ENCODE measurements at regions not wholly inside any gene's neighbourhood (a gene's known extent, or its start where the extent isn't known, plus 50 kb on each side); places are given as distances from the start of the nearest gene placed in this dataset.

DNA sequence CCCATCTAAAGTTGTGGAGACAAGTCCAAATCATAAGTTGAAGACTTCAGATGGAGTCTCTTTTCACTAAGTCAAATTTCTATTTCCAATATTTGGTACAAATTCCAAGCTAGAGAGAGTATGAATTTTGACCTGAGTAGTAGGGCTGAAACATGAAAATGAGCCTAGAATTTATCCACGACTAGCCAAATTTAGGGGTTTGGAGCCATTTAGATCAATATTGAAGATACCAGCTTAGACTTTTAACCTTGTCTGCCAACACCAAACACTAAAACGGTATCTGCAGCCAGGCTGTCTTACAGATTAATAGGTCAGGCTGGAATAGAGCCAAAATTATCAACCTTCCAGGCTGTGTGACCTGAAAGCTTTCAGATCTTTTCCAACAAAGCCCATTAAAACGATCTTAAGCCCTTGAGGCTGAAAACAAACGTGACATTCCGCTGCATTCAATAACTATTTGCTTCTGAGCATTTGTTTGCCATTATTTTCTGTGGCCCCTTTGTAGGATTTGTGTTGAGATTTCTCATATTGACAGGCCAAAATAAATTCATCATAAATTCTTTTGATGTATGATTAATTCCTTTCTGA is 268.7 kb upstream of the DKK2 start:
- H3K9me3 ChIP-seq (ENCODE audit: control insufficient read depth in 1 of 2, low read length in 2 of 2): peaks cover 0 to 3% of the 10 kb centered on the region in 2 donors
- H3K27me3 ChIP-seq (ENCODE audit: low read depth, low read length): no peaks in the 10 kb centered on the region
- no peaks in the 10 kb centered on the region for H3K36me3 ChIP-seq (ENCODE audit: control insufficient read depth in 1 of 2, insufficient read depth in 2 of 2, low read length in 2 of 2)
- H3K27ac ChIP-seq (ENCODE audit: low read length): no peak overlapping the region
- no peaks in the 10 kb centered on the region for H3K4me1 ChIP-seq (ENCODE audit: control insufficient read depth in 1 of 2, insufficient read depth in 2 of 2, low read length in 2 of 2)
- no peak overlapping the region for H3K4me3 ChIP-seq (ENCODE audit: low read depth in 1 of 2, low read length in 2 of 2)

DNA sequence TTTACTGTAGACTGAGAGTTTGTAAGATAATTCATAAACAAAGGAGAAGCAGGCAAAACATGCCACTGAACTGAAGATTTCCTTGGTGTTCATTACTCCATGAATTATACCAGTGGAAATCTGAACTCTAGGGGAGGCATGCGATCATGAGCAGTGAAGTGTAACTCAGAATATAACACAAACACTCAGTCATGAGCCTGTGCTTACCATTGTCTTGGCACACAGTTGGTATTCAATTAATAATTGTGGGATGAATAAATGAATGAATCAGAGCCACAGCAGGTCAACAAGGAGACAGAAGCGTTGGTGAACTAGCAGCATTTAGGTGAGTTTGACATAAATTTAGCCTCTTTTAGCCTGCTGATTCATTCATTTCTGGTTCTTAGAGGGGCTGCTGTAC is 263.5 kb upstream of the DKK2 start:
- no peaks in the 10 kb centered on the region for H3K4me1 ChIP-seq (ENCODE audit: control insufficient read depth in 1 of 2, insufficient read depth in 2 of 2, low read length in 2 of 2)
- no peak overlapping the region for H3K27ac ChIP-seq (ENCODE audit: low read length)
- peaks cover 0 to 3% of the 10 kb centered on the region in 2 donors for H3K9me3 ChIP-seq (ENCODE audit: control insufficient read depth in 1 of 2, low read length in 2 of 2)
- no peaks in the 10 kb centered on the region for H3K36me3 ChIP-seq (ENCODE audit: control insufficient read depth in 1 of 2, insufficient read depth in 2 of 2, low read length in 2 of 2)
- no peaks in the 10 kb centered on the region for H3K27me3 ChIP-seq (ENCODE audit: low read depth, low read length)
- H3K4me3 ChIP-seq (ENCODE audit: low read depth in 1 of 2, low read length in 2 of 2): no peak overlapping the region

DNA sequence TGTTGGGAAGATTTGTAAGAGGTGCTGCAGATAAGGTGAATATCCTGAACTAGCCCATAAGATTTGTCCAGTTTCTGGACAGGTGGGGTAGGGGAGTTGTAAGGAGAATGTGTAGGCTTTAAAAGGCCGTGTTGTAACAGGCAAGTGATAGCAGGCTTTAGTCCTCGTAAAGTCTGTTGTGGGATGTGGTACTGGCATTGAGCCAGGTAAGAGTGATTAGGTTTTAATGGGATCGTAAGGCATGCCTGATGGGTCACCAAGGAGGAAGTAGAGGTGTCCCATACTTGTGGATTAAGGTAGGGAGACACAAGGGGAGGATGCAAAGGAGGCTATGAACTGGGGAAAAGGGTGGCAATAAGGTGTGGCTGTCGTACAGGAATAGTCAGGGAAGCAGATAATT is 256.9 kb upstream of the DKK2 start:
- Histone ChIP-seq H3K9me3 (ENCODE audit: control insufficient read depth in 1 of 2, low read length in 2 of 2) (peaks cover 0 to 2% of the 10 kb centered on the region in 2 donors), H3K36me3 (ENCODE audit: control insufficient read depth in 1 of 2, insufficient read depth in 2 of 2, low read length in 2 of 2) (no peaks in the 10 kb centered on the region), H3K27me3 (ENCODE audit: low read depth, low read length) (no peaks in the 10 kb centered on the region), H3K4me3 (ENCODE audit: low read depth in 1 of 2, low read length in 2 of 2) (no peak overlapping the region), H3K4me1 (ENCODE audit: control insufficient read depth in 1 of 2, insufficient read depth in 2 of 2, low read length in 2 of 2) (no peaks in the 10 kb centered on the region), H3K27ac (ENCODE audit: low read length) (no peak overlapping the region)

DNA sequence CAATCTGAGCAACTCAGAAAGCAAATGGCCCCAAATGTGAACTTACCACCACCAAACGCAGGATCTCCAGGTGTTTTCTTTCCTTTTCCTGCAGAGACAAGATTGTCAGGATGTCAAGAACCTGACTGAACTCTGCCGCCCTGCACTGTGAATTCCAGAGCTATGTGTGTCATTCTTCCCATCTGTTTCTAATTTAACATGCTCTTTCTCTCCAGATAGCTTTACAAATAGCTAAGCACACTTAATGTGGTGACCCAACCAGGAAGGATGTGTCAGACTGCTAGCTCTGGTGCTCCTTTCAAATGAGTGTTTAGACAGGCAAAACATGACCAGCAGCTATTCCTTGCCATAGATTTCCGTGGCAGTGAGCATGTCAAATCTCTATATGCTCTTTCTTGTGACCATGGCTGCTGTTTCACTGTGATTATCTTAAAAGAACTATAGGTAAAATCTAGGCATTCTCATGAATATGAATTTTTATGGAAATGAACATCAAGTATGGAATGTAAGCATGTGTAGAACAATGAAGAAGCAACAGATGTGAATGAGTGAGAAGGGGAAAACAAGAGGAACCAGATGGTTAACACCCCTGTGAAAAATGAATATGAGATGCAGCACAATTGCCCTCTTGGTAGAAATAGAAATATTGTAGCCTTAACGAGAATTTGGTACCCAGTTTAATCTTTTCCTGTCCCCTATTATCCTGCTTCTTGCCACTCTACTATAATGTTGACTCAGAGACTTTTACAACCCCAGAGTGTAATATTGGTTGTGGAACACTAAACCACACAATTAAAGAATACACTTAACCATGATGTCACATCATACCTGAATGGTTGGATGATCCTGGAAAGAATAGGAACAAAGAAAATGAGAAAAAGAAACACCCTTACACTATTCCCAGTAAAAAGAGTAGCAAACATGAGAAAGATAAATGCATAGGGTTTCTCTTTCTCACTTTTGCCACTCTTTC is 247.8 kb upstream of the DKK2 start:
- Histone ChIP-seq H3K9me3 (ENCODE audit: control insufficient read depth in 1 of 2, low read length in 2 of 2) (no peaks in the 10 kb centered on the region), H3K4me1 (ENCODE audit: control insufficient read depth in 1 of 2, insufficient read depth in 2 of 2, low read length in 2 of 2) (no peaks in the 10 kb centered on the region), H3K27me3 (ENCODE audit: low read depth, low read length) (no peaks in the 10 kb centered on the region), H3K36me3 (ENCODE audit: control insufficient read depth in 1 of 2, insufficient read depth in 2 of 2, low read length in 2 of 2) (no peaks in the 10 kb centered on the region), H3K4me3 (ENCODE audit: low read depth in 1 of 2, low read length in 2 of 2) (no peak overlapping the region), H3K27ac (ENCODE audit: low read length) (no peak overlapping the region)

DNA sequence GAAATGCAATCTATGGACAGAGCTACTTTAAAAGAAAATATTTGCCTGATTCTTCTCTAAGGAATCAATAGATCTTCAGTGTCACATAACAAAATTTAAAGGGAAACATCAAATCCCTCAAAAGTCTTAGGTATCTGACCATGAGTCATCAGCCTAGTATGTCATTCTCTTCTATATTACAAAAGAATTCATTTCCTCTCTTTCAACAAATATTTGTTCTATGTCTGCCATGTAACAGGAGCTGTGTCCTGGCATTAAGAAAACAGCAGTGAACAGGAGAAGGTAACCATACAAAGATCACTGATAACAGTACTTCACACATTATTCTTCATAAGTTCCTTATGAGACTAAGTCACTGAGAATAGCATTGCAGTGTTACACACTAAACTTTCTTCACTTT is 243.6 kb upstream of the DKK2 start:
- Histone ChIP-seq H3K4me3 (ENCODE audit: low read depth in 1 of 2, low read length in 2 of 2) (no peak overlapping the region), H3K4me1 (ENCODE audit: control insufficient read depth in 1 of 2, insufficient read depth in 2 of 2, low read length in 2 of 2) (no peaks in the 10 kb centered on the region), H3K27me3 (ENCODE audit: low read depth, low read length) (no peaks in the 10 kb centered on the region), H3K9me3 (ENCODE audit: control insufficient read depth in 1 of 2, low read length in 2 of 2) (no peaks in the 10 kb centered on the region), H3K27ac (ENCODE audit: low read length) (no peak overlapping the region), H3K36me3 (ENCODE audit: control insufficient read depth in 1 of 2, insufficient read depth in 2 of 2, low read length in 2 of 2) (no peaks in the 10 kb centered on the region)

DNA sequence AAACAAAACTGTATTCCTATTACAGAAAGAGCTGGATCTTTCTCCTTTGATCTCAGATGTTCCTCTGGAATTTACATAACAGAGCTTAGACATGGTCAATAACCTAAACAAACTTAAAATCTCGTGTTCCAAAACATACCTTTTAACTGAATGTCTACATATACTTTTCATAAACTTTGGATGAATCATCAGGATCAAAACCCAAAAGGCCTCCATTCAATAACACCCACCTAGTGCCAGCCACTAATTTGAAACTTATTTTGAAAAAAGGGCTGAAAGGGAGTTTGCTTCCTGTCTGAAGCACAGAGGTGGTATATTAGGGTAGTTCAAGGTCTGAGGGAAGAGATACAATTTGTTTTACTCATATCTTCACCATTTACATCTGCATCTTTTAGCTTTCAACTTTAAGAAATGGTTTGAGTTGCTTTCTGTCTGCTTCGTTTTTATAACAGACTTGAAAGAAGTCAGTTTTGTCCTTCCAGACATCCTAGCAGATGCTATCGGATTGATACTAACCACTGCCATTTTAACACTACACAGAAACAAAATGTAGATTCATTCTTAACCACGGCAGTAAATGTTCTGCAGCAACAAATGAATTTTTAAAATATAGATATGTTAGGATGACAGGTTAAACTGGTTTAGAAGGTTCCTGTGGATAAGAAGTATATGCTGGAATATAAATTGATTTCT is 242.8 kb upstream of the DKK2 start:
- no peaks in the 10 kb centered on the region for H3K4me1 ChIP-seq (ENCODE audit: control insufficient read depth in 1 of 2, insufficient read depth in 2 of 2, low read length in 2 of 2)
- H3K27me3 ChIP-seq (ENCODE audit: low read depth, low read length): no peaks in the 10 kb centered on the region
- no peaks in the 10 kb centered on the region for H3K36me3 ChIP-seq (ENCODE audit: control insufficient read depth in 1 of 2, insufficient read depth in 2 of 2, low read length in 2 of 2)
- no peak overlapping the region for H3K27ac ChIP-seq (ENCODE audit: low read length)
- H3K4me3 ChIP-seq (ENCODE audit: low read depth in 1 of 2, low read length in 2 of 2): no peak overlapping the region
- no peaks in the 10 kb centered on the region for H3K9me3 ChIP-seq (ENCODE audit: control insufficient read depth in 1 of 2, low read length in 2 of 2)

DNA sequence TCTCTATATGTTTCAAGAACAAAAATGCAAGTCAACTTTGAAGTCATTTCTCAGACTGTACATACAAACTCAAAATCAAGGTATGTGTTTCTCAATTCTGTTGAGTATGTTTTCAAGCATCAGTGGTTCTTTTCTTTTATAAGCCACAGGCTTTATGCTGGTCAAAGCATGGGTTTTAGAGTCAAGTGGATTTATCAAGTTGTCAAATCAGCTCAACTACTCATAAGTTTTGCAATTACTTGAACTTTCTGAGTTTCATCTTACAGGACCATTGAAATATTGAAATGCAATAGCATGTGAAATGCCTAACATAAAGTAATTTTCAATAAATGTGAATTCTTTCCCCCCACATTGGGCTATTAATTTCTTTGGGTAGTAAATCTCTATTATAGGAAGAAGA is 239.9 kb upstream of the DKK2 start:
- H3K27ac ChIP-seq (ENCODE audit: low read length): no peak overlapping the region
- no peaks in the 10 kb centered on the region for H3K36me3 ChIP-seq (ENCODE audit: control insufficient read depth in 1 of 2, insufficient read depth in 2 of 2, low read length in 2 of 2)
- no peaks in the 10 kb centered on the region for H3K27me3 ChIP-seq (ENCODE audit: low read depth, low read length)
- no peak overlapping the region for H3K4me3 ChIP-seq (ENCODE audit: low read depth in 1 of 2, low read length in 2 of 2)
- H3K4me1 ChIP-seq (ENCODE audit: control insufficient read depth in 1 of 2, insufficient read depth in 2 of 2, low read length in 2 of 2): no peaks in the 10 kb centered on the region
- no peaks in the 10 kb centered on the region for H3K9me3 ChIP-seq (ENCODE audit: control insufficient read depth in 1 of 2, low read length in 2 of 2)

DNA sequence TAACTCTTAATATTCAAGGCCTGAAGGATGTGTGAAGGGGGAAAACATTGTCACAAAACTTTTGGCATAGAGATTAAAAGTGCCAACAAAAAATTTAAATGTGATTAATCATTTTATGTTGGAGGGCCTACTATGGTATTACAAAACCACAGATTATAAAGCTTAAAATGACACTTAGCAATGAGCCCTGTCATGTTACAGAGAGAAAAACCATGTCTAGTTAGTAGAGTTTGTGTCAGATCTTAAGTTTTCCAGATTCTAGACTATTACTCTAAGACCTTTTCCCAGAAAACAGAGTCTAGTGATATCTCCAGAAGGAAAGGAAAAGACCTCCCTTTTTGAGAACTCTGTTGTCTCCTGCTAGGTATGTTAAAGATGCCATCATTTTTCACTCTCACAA is 239.1 kb upstream of the DKK2 start:
- no peaks in the 10 kb centered on the region for H3K27me3 ChIP-seq (ENCODE audit: low read depth, low read length)
- H3K36me3 ChIP-seq (ENCODE audit: control insufficient read depth in 1 of 2, insufficient read depth in 2 of 2, low read length in 2 of 2): no peaks in the 10 kb centered on the region
- no peak overlapping the region for H3K4me3 ChIP-seq (ENCODE audit: low read depth in 1 of 2, low read length in 2 of 2)
- H3K27ac ChIP-seq (ENCODE audit: low read length): no peak overlapping the region
- no peaks in the 10 kb centered on the region for H3K4me1 ChIP-seq (ENCODE audit: control insufficient read depth in 1 of 2, insufficient read depth in 2 of 2, low read length in 2 of 2)
- H3K9me3 ChIP-seq (ENCODE audit: control insufficient read depth in 1 of 2, low read length in 2 of 2): no peaks in the 10 kb centered on the region

DNA sequence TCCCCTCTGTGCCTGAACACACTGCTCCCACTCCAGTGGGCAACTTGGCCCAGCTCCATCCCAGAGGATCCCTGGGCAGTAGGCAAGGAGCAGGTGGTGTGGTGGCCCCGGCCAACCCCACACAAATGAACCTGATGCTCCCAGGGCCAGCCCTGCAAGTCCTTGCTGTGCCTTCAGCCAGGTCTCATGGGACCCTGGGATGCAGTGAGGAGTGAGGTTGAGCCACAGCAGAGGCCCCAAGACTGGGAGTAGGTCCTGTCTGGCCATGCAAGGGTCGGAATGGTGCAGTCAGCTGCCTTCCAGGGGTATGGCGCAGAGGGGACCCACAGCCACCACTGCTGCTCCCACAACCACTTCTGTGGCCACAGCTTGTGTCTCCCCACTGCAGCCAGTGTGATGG is 234.5 kb upstream of the DKK2 start:
- H3K4me1 ChIP-seq (ENCODE audit: control insufficient read depth in 1 of 2, insufficient read depth in 2 of 2, low read length in 2 of 2): no peaks in the 10 kb centered on the region
- no peak overlapping the region for H3K4me3 ChIP-seq (ENCODE audit: low read depth in 1 of 2, low read length in 2 of 2)
- H3K27ac ChIP-seq (ENCODE audit: low read length): no peak overlapping the region
- no peaks in the 10 kb centered on the region for H3K27me3 ChIP-seq (ENCODE audit: low read depth, low read length)
- no peaks in the 10 kb centered on the region for H3K36me3 ChIP-seq (ENCODE audit: control insufficient read depth in 1 of 2, insufficient read depth in 2 of 2, low read length in 2 of 2)
- H3K9me3 ChIP-seq (ENCODE audit: control insufficient read depth in 1 of 2, low read length in 2 of 2): no peaks in the 10 kb centered on the region

DNA sequence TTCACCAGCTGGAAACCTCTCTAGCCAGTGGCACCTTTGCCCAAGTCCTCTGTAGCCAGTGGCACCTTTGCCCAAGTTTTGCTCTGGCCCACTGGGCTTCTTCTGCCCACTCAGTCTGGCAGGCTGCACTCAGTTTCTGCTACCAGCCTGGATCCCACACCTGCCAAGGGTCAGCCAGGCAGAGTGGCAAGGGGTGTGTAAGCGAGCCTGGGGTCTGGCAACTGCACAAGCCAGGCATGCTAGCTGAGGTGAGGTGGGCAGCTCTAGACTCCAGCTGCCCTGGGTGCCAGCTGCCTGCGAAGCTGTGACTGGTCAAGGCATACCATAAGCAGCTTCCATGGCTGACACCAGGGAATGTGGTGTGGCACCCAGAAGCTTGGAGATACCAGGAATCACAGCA is 233.1 kb upstream of the DKK2 start:
- H3K27ac ChIP-seq (ENCODE audit: low read length): no peak overlapping the region
- H3K27me3 ChIP-seq (ENCODE audit: low read depth, low read length): no peaks in the 10 kb centered on the region
- no peaks in the 10 kb centered on the region for H3K9me3 ChIP-seq (ENCODE audit: control insufficient read depth in 1 of 2, low read length in 2 of 2)
- no peak overlapping the region for H3K4me3 ChIP-seq (ENCODE audit: low read depth in 1 of 2, low read length in 2 of 2)
- H3K36me3 ChIP-seq (ENCODE audit: control insufficient read depth in 1 of 2, insufficient read depth in 2 of 2, low read length in 2 of 2): no peaks in the 10 kb centered on the region
- no peaks in the 10 kb centered on the region for H3K4me1 ChIP-seq (ENCODE audit: control insufficient read depth in 1 of 2, insufficient read depth in 2 of 2, low read length in 2 of 2)

DNA sequence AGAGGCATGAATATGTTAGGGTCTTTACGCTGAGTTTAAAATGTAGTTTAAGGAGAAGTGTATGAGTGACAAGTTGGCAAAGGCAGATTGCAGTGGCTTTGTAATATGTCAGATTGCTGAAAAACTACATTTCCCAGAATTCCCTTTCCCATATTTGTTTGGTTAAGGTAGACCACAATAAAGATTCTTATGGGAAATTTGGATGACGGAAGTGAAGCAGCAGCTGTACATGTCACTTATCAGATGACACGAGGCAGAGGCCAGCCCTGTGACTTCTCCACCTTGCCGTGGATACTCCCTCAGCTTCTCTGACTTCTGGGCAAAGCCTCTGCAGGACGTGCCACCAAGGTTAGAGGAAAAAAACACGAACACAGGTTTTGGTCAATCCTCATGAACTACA is 229.7 kb upstream of the DKK2 start:
- no peak overlapping the region for H3K27ac ChIP-seq (ENCODE audit: low read length)
- no peak overlapping the region for H3K4me3 ChIP-seq (ENCODE audit: low read depth in 1 of 2, low read length in 2 of 2)
- no peaks in the 10 kb centered on the region for H3K36me3 ChIP-seq (ENCODE audit: control insufficient read depth in 1 of 2, insufficient read depth in 2 of 2, low read length in 2 of 2)
- H3K9me3 ChIP-seq (ENCODE audit: control insufficient read depth in 1 of 2, low read length in 2 of 2): no peaks in the 10 kb centered on the region
- H3K27me3 ChIP-seq (ENCODE audit: low read depth, low read length): no peaks in the 10 kb centered on the region
- no peaks in the 10 kb centered on the region for H3K4me1 ChIP-seq (ENCODE audit: control insufficient read depth in 1 of 2, insufficient read depth in 2 of 2, low read length in 2 of 2)

All from muscle layer of duodenum (tissue), 2 donors.